DMS53 treated with DMSO at 0.1 percent for 48 hours (cell line): ENCODE measurements at regions not wholly inside any gene's neighbourhood (a gene's known extent, or its start where the extent isn't known, plus 50 kb on each side); places are given as distances from the start of the nearest gene placed in this dataset.
"Not testable (repeated sequence)": the region's sequence is repeated elsewhere in the genome, so short reads cannot be mapped to it uniquely, and the experiment has no call there.

Source experiments
- DNase-seq: peaks from one replicate; lab custom pipeline; 2025; ENCODE audit not compliant: unreplicated experiment; lab: John Stamatoyannopoulos, UW

DNA sequence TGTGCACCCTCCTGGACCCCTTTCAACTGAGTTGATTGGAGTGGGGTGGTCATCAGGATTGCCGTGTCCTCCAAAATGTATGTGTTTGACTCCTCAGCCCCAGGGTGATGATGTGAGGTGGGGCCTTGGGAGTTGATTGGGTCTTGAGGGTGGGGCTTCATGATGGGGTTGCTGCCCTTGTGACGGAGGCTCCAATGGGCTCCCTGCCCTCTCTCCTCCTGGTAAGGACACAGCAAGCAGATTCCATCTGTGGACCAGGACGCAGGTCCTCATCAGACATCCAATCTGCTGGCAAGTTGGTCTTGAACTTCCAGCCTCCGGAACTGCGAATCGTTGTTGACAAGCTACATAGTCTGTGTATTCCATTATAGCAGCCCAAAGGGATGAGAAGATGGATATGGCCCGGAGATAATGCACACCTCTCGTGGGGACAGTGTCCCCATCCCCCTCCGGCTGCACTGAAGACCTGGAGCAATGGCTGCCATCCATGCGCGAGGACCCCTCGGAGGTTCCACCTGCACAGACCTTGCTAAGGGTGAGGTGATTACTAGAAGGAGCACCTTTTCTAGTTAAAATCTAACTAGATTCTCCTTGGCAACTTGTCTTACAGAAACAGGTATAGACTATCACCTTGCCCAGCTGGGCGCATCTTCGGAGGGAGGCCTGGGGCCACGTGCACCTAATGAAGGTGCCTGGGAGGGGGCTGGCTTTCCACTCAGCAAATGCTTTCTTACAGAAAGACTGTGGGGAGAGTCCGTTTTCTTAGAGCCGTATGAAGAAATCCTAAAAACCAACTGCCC is 75.7 kb upstream of the IRX4 start:
- DNase-seq: no peak

DNA sequence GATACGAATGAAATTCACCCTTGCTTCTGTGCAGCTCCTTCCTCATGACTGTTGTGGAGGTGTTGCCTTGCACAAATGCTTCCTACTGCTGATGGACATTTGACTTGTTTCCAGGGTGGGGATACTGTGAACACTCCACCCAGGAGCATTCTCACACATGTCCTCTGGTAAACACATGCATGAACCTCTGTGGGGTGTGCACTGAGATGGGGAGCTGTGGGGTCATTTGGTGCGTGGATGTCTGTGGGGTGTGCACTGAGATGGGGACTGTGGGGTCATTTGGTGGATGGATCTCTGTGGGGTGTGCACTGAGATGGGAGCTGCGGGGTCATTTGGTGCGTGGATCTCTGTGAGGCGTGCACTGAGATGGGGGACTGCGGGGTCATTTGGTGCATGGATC is 72.9 kb upstream of the IRX4 start:
- no peak for DNase-seq

DNA sequence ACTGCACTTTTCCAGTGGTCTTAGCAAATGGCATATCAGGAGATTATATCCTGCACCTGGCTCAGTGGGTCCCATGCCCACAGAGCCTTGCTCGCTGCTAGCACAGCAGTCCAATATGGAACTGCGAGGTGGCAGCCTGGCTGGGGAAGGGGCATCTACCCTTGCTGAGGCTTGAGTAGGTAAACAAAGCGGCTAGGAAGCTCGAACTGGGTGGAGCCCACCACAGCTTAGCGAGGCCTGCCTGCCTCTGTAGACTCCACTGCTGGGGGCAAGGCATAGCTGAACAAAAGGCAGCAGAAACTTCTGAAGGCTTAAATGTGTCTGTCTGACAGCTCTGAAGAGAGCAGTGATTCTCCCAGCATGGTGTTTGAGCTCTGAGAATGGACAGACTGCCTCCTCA is 71.0 kb upstream of the IRX4 start:
- not testable (repeated sequence) for DNase-seq

DNA sequence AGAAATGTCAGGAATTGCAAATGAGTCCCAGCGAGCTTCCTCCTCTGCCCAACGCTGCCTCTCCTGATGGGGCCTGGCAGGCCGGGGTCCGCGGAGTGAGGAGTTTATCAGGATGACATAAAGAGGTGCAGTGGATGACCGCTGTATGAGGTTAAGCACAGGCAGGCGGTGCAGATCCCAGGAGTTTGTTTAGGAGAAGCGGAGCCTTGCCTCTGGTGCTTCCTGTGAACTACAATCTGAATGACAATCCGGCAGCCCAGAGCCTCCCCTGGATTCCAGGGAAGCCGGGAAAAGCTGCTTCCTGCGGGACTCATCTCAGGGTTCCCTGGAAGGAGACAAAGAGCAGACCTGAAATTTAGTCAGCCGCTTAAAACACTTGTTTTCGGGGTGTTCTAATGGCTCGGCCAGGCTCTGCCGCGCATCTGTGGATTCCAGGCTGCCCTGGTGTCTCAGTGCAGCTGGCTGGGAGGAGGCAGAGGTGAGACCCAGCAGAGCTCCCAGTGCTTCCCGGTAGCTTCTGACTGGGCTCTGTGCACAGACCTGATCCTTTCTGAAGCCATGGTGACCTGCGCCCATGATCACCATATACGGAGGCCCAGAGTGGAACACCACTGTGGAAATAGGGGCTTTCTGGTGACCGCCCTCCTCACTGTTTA is 69.8 kb upstream of the IRX4 start:
- DNase-seq: no peak

DNA sequence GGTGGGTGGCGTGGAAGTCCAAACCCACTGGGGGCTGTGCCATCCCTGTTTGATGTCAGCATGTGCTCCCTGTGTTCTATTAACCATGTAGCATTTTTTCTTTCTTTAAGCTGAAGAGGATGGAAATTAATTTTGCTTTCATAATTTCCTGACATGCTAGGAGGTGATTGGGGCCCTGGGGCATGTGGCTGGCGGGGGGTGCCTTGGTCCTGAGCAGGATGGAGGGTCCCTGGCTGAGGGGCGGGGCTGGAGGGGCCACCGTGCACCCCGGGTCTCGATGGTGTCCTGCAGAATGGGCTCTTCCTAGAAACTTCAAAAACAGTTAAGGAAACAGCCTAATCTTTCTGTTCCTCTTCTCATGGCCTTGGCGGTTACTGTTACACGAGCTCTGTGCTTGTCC is 69.3 kb upstream of the IRX4 start:
- DNase-seq: no peak

DNA sequence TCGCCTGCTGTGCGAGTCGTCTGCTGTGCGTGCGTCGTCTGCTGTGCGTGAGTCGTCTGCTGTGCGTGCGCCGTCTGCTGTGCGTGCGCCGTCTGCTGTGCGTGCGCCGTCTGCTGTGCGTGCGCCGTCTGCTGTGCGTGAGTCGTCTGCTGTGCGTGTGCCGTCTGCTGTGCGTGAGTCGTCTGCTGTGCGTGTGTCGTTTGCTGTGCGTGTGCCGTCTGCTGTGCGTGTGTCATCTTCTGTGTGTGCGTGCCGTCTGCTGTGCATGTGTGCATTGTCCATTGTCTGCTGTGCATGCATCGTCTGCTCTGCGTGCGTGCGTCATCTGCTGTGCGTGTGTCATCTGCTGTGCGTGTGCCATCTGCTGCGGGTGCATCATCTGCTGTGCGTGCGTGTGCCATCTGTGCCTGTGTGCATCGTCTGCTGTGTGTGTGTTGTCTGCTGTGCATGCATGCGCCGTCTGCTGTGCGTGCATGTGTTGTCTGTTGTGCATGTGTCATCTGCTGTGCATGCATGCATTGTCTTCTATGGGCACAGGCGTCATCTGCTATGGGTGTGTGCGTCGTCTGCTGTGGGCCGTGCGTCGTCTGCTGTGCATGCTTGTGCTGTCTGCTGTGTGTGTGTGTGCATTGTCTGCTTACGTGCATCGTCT is 68.6 kb upstream of the IRX4 start:
- DNase-seq: no peak

DNA sequence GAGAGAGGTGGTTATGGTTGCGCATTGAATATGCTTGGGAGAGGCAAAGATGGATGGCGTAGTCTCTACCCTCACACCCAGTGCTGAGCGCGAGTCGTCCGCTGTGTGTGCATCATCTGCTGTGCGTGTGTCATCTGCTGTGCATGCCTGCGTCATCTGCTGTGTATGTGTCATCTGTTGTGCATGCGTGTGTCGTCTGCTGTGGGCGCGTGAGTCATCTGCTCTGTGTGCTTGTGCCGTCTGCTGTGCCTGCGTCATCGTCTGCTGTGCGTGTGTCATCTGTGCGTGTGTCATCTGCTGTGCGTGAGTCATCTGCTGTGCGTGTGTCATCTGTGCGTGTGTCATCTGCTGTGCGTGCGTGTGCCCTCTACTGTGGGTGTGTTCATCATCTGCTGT is 68.0 kb upstream of the IRX4 start:
- DNase-seq: no peak

DNA sequence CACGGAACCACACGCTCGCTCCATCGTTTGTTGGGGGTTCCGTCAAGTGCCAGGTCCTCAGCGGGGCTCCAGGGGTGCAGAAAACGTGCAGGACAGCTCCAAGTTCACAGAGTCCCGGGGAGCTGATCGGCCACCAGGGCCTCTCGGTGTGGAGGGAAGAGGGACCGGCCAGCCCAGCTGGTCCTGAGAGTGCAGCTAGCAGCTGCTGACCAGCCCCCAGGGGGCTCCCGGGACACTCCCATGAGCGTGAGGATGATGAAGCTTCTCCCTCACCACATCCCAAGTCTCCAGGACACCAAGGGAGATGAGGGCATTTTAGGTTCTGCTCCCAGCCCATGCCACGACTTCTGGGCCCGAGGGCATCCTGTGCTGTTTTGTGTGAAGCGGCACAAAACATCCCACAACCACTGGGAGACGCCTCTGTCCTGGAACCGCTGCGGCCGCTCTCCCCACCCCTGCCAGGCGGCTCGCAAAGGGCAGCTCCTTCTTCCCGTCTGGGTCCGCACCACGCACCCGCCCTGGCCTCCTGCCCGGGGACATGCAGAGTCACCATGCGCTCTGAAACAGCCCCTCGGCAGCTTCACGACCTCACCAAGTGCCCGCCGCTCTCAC is 67.5 kb upstream of the IRX4 start:
- no peak for DNase-seq

DNA sequence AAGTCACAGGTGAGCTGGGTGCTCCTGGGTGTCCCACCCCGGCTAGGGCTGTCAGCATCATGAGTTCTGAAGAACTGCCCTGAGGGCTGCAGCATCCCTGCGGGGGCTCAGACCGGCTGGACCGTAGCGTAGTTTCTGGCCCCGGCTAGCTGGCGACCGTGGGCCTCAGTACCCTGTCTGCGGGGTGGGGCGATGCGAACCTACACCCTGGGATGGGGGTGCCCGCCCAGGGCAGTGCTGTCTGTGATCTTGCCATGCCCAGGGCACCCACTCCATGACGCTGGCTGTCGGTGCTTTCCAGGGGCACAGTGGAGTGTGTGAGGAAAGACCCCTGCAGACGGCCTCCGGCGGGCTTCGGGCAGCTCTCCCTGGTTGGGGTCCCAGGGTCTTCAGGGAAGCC is 66.5 kb upstream of the IRX4 start:
- DNase-seq: no peak

DNA sequence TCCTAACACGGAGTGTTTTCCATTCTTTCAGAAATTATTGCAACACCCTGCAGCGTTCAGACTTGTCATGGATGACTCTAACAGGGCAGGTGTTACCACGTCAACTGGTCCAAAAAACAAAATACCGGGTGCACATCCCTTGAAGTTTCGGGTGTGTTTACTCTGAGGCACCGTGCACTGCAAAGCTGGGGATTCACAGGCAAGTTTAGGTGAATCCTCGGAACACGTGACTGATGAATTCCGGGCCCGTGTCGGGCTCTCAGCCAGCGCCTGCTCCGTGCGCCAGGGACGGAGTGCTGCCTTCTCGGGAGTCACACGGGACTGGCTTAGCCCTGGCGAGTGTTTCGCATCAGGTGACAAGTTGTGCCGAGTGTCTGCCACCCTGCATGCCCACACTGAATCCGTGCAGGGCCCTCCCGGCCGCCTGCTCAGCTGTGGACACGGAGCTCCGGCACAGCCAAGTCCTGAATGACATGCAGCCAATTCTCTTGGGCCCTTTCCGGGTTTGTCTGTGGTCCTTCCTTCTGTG is 66.0 kb upstream of the IRX4 start:
- no peak for DNase-seq

DNA sequence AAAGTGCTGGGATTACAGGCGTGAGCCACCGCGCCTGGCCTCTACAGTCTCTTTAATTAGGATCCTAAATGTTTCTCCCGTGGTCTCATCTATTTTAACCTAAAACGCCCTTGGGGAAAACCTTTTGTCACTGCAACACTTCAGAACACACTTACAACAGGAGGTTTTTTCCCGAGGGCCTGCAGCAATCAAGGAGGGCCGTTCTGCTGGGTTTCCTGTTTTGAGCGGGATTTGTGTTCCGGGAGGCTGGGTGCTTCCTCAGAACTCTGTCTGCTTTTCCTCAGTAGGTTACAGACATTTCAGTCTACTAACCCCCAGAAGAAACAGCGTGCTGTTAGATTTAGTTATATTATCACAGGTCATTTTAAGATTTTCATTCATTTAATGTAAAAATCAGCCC is 65.4 kb upstream of the IRX4 start:
- DNase-seq: no peak

DNA sequence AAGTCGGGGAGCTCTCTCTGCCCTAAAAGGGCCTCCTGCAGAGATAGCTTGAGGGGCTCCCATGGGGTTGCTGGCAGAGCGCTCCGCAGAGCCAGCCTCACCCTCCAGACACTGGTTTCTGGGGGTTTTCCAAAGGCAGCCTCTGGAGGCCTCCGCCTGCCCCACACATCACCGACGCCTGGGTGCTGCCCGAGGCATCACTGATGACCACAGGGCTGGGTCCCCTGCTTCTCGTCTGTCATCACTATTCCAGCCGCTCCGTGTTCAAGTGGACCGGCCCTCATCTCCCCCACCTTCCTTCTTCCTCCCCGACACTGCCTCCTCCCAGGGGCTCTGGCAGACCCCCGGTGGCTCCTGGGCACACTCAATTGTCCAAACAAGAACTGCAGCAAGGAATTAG is 64.1 kb upstream of the IRX4 start:
- DNase-seq: no peak

DNA sequence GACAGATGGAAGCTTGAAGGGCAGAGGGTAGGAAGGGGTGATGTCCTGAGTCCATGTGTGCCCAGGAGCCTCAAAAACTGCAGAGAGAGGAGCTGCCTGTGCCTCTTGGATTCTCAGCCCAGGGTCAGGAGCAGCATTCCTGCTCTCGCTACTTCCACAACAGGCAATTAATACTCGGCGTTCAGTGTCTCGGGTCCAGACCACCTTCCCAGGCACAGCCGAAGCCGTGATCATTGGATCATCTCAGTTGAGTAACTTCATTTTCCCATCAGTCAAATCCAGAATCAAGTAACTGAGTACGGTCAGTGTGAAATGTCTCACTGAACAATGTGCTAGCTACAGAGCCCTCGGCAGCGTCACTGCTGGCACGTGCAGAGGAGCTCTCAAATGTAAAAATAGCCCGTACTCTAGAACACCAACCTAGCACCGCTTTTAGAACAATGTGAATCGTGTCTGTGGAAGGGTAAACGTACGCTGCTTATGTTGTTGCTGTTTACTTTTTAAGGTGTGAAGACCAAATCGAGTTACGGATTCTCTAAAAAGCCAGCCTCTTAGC is 63.5 kb upstream of the IRX4 start:
- no peak for DNase-seq

DNA sequence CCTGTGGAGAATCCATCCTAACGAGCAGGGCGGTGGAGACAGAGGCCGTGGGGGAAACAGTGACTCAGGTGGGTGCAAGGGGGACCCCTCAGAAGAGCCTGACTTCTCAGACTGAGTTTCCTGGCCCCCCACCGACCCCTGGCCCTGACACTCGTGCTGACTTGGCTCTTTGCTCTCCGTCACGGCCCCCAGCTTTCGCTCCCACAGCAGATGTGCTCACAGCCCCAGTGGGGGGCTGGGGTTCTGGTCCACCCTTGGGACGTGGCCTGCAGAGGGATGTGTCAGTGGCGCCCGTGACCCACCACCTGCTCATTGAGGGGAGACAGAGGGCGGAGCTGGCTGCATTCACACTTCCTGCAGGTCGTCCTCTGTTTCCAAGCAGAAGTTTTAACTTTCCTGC is 62.9 kb upstream of the IRX4 start:
- DNase-seq: no peak

DNA sequence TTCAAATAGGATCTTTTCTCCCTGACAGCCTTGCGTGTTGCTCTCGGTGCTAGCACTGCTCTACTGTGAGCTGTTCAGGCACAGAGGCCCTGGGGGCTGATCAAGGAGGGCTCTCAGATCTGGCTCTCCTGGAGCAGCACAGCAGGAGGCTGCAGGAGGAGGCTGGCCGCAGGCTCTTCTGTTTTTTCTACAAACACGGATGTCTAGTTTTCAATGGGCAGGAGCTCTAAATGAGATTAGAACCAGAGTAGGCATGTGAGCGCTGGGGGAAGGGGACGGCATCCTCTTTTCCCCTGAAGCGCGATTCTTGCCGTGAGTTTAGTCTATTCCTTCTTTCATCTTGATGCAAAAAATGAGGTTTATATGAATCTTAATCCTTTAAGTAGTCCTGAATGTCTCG is 61.7 kb upstream of the IRX4 start:
- DNase-seq: no peak

DNA sequence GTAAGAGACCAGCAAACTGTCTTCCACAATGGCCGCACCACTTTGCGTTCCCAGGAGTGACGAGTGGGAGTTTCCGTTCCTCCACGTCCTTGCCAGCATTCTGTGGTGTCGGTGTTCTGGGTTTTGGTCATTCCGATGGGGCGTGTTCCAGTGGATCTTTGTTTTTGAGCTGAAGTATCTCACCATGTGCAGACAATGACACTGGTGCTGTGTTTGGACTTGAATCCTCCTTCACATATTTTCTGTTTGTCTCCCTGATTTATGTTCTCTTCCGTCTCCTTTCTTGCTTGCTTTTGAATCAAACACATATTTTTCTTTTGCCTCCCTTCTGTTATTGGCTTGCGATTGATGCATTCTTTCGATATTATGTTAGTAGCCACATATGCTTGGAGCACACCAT is 60.8 kb upstream of the IRX4 start:
- no peak for DNase-seq

DNA sequence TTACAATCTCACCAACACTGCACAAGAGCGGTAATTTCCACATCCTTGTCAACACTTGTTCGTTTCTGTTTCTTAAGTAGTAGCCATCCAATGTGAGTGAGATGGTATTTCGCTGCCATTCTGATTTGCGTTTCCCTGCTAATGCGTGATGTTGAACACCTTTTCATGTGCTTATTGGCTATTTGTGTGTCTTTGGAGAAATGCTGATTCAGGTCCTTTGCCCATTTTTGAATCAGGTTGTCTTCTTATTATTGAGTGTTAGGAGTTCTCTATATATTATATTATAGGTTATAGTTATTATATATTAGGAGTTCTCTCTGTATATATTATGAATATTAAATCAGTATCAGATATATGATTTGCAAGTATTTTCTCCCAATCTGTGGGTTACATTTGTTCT is 59.9 kb upstream of the IRX4 start:
- DNase-seq: no peak

DNA sequence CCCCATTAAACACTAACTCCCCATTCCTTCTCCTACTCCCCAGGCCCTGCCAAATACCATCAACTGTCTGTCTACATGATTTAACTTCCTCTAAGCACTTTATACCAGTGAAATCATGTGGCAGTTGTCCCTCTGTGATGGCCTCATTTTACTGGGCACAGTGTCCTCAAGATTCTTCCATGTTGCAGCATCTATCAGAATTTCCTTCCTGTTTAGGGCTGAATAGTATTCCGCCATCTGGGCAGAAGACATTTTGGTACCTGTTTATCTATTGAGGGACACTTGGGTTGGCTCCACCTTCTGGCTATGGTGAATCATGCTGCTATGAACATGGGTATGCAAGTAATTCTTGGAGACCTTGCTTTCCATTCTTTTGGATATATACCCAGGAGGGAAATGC is 59.4 kb upstream of the IRX4 start:
- no peak for DNase-seq

DNA sequence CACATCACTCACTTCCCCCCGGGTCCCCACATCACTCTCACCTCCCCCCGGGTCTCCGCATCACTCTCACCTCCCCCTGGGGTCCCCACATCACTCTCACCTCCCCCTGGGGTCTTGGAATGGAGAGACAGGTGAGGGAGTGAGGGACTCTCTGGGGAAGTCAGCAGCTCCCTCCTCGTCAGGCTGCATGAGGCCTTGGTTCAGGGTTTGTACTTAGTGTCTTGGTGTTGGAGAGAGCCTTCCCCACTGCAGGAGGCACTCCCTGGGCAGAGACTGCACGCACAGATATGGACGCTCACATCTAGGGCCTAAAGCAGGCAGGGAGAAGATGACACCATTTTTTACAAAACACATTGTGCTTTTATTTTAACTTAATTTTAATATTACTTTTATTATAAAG is 56.5 kb upstream of the IRX4 start:
- no peak for DNase-seq

DNA sequence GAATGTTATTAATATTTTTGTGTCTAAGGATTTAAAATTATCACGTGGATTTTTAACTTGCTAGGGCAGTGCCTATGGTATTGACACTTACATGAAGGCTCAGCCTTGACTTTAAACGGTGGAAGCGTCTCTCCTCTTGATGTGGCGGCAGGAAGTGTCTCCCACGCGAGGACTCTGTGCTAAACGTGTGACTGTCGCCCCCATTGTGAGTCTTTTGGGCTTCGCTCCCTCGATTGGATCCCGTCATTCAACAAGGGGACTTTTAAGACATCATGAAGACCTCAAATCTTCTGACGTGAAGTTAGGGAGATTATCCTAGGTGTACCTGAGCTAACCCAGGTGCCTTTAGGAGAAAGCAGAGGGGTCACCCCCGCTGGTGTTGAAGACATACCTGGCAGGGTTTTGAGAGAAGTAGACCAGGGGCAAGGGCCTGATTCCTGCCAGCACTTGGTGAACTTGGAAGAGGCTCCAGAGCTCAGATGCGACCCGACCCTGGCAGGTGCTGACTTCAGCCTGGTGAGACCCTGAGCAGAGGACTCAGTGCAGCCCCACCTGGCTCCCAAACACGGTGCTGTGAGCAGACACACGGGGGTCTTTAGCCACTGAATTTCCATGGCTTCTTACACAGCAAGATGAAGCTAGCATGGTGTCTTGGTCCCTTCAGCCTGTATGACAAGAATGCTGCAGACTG is 55.7 kb upstream of the IRX4 start:
- DNase-seq: no peak

DNA sequence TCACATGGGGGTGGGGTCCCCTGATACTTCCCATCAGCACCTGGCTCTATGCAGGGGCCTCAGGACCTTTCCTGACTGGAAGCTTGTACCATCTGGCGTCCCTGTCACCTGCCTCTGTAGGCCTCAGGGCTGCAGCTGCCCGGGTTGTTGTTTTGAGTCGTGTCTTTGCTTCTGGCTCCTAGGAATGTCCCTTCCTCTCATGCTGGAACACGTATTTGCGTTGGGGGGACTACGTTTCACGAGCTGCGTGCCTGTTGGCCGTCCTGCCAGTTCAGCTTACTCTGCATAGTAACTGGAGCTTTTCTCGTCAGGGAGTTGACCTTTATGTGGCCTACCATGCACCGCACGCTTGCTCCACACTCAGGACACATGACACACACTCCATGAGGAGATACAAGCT is 54.9 kb upstream of the IRX4 start:
- DNase-seq: no peak
